GM12878 (cell line): ENCODE measurements at regions not wholly inside any gene's neighbourhood (a gene's known extent, or its start where the extent isn't known, plus 50 kb on each side); places are given as distances from the start of the nearest gene placed in this dataset.

Experiments
- ATAC-seq: fragments of 200-7000 bp; cut with Tn5 transposase; 3 replicates; pipeline ENCODE4 v1.9.1; 2020; ENCODE audit warnings: mild to moderate bottlenecking, moderate library complexity
- BruUV-seq: library from RNA; stranded (reverse); fragments of 400-500 nt; replicated peaks from 2 replicates; lab custom pipeline; 2021; lab: Mats Ljungman, UMichigan
- CTCF ChIA-PET: fragments of 300-600 bp; sonication (Branson Sonifier 250); formaldehyde crosslinking; extraction: SDS; loops from one replicate; lab custom pipeline; 2021; ENCODE audit warnings: inconsistent platforms; lab: Yijun Ruan, JAX
- POLR2A ChIA-PET: fragments of 350-600 bp; formaldehyde crosslinking; extraction: SDS; loops from one replicate; lab custom pipeline; 2021; ENCODE audit warnings: inconsistent platforms; lab: Charles Lee
- RAD21 ChIA-PET: fragments of 300-600 bp; sonication (Branson Sonifier 250); formaldehyde crosslinking; loops from one replicate; lab custom pipeline; 2023; ENCODE audit warnings: antibody characterized with exemption; ENCODE audit not compliant: unreplicated experiment; lab: Charles Lee
- SMC1A ChIA-PET: fragments of 300-600 bp; sonication (Branson Sonifier 250); formaldehyde crosslinking; loops from one replicate; lab custom pipeline; 2023; ENCODE audit not compliant: unreplicated experiment, uncharacterized antibody; lab: Charles Lee
- DNase-seq: peaks from one replicate; pipeline ENCODE4 v3.0.0-alpha.2; 2011; ENCODE audit warnings: low read depth, low spot score
- FAIRE-seq: peaks from 3 replicates; lab custom pipeline; 2011; peaks lifted over from hg19 to GRCh38; lab: Jason Lieb, UNC
- H2AFZ ChIP-seq: 2 replicates; pipeline ENCODE4 v1.6.0; 2011; ENCODE audit warnings: low read depth, low read length, control low read depth; ENCODE audit not compliant: control insufficient read depth
- H3K27ac ChIP-seq: 2 replicates; pipeline ENCODE4 v1.5.1; 2011; ENCODE audit warnings: control low read depth; ENCODE audit not compliant: control insufficient read depth, insufficient read depth
- H3K27me3 ChIP-seq, 2 experiments: replicated peaks in 1 of 2; 2 replicates each; pipeline versions ENCODE4 v1.6.0 to v1.6.1; 2011; ENCODE audit warnings: low read length in 1 of 2; ENCODE audit not compliant: control insufficient read depth in 2 of 2, insufficient read depth in 2 of 2
- H3K36me3 ChIP-seq, 2 experiments: 2 replicates each; pipeline ENCODE4 v1.5.1; 2011; ENCODE audit warnings: low read length in 1 of 2; ENCODE audit not compliant: control insufficient read depth in 2 of 2, insufficient read depth in 2 of 2
- H3K4me1 ChIP-seq: 2 replicates; pipeline ENCODE4 v1.6.1; 2011; ENCODE audit warnings: mild to moderate bottlenecking, low read length, moderate library complexity, mixed read lengths; ENCODE audit not compliant: control insufficient read depth, insufficient read depth
- H3K4me2 ChIP-seq: 2 replicates; pipeline ENCODE4 v1.6.0; 2011; ENCODE audit warnings: control low read depth; ENCODE audit not compliant: control insufficient read depth, insufficient read depth
- H3K4me3 ChIP-seq: fragments of 200-600 bp; sonication (generic); 2 replicates; pipeline ENCODE4 v1.5.1; 2016
- H3K79me2 ChIP-seq: 2 replicates; pipeline ENCODE4 v1.6.0; 2011; ENCODE audit warnings: low read length; ENCODE audit not compliant: control insufficient read depth, insufficient read depth
- H3K9ac ChIP-seq: 2 replicates; pipeline ENCODE4 v1.8.0; 2011; ENCODE audit warnings: low read length, control low read depth, mixed read lengths; ENCODE audit not compliant: control insufficient read depth, insufficient read depth
- H3K9me3 ChIP-seq: replicated peaks from 3 replicates; pipeline ENCODE4 v1.5.1; 2011; ENCODE audit warnings: mild to moderate bottlenecking, low read length; ENCODE audit not compliant: control insufficient read depth, insufficient read depth
- H4K20me1 ChIP-seq: 2 replicates; pipeline ENCODE4 v1.6.0; 2011; ENCODE audit not compliant: control insufficient read depth, insufficient read depth
- HDGF ChIP-seq: fragments of 450-650 bp; IDR thresholded peaks from 2 replicates; pipeline ENCODE4 v1.6.1; 2016; ENCODE audit warnings: antibody characterized with exemption
- JUNB ChIP-seq: IDR thresholded peaks from 2 replicates; pipeline ENCODE4 v1.6.1; 2016; ENCODE audit warnings: antibody characterized with exemption, mild to moderate bottlenecking
- PAX8 ChIP-seq: fragments of 450-650 bp; IDR thresholded peaks from 2 replicates; pipeline ENCODE4 v1.6.1; 2017; ENCODE audit warnings: mild to moderate bottlenecking, moderate library complexity
- POLR2AphosphoS2 ChIP-seq: IDR thresholded peaks from 2 replicates; pipeline ENCODE4 v1.6.1; 2011; ENCODE audit warnings: low read depth, mild to moderate bottlenecking, low read length, improper control_type of control experiment, moderate library complexity
- RCOR1 ChIP-seq: conservative IDR thresholded peaks from 2 replicates; pipeline ENCODE4 v1.6.1; 2012; ENCODE audit warnings: low read depth, low read length, improper control_type of control experiment
- SMAD5 ChIP-seq: IDR thresholded peaks from 2 replicates; pipeline ENCODE4 v1.6.1; 2016; ENCODE audit warnings: antibody characterized with exemption, low read depth
- SREBF2 ChIP-seq: IDR thresholded peaks from 2 replicates; pipeline ENCODE4 v1.6.1; 2012; ENCODE audit warnings: mild to moderate bottlenecking, low read length
- SRF ChIP-seq, 2 experiments: IDR thresholded peaks; 2 replicates each; pipeline ENCODE4 v1.6.1; 2011; ENCODE audit warnings: low read depth in 2 of 2, low read length in 2 of 2, mild to moderate bottlenecking in 1 of 2, moderate library complexity in 1 of 2
- WGBS: methylation state at CpG from one replicate; pipeline ENCODE4 v1.1.6; 2016; ENCODE audit warnings: low lambda C conversion rate; ENCODE audit not compliant: insufficient replicate concordance, insufficient coverage; ENCODE audit errors: missing lambda C conversion rate; 5-methylcytosine and 5-hydroxymethylcytosine counted together
- in situ Hi-C: fragments of 300-500 bp; cut with MboI; formaldehyde crosslinking; loops from 9 replicates; pipeline ENCODE4 v1.14.3; 2018; ENCODE audit warnings: mixed read lengths
- intact Hi-C: fragments of 100-400 bp; cut with micrococcal nuclease; formaldehyde crosslinking; loops from one replicate; pipeline ENCODE4 v1.14.2; 2022; ENCODE audit not compliant: unreplicated experiment
- TF ChIP-seq, protein P1 (sequence below): IDR thresholded peaks from 2 replicates; pipeline ENCODE4 v1.6.1; 2012; ENCODE audit warnings: improper control_type of control experiment, low read depth, low read length; ENCODE audit not compliant: insufficient replicate concordance
- TF ChIP-seq, protein P2 (sequence below): IDR thresholded peaks from 2 replicates; pipeline ENCODE4 v1.6.1; 2011; ENCODE audit warnings: borderline replicate concordance, low read depth, mild to moderate bottlenecking, moderate library complexity, low read length; ENCODE audit not compliant: insufficient read depth, poor library complexity, severe bottlenecking
- TF ChIP-seq, protein P3 (sequence below): fragments of 450-650 bp; IDR thresholded peaks from 2 replicates; pipeline ENCODE4 v1.6.1; 2017; ENCODE audit warnings: low read depth, mild to moderate bottlenecking, moderate library complexity
- TF ChIP-seq, protein P4 (sequence below): fragments of 450-650 bp; IDR thresholded peaks from 2 replicates; pipeline ENCODE4 v1.6.1; 2017; ENCODE audit warnings: borderline replicate concordance

DNA sequence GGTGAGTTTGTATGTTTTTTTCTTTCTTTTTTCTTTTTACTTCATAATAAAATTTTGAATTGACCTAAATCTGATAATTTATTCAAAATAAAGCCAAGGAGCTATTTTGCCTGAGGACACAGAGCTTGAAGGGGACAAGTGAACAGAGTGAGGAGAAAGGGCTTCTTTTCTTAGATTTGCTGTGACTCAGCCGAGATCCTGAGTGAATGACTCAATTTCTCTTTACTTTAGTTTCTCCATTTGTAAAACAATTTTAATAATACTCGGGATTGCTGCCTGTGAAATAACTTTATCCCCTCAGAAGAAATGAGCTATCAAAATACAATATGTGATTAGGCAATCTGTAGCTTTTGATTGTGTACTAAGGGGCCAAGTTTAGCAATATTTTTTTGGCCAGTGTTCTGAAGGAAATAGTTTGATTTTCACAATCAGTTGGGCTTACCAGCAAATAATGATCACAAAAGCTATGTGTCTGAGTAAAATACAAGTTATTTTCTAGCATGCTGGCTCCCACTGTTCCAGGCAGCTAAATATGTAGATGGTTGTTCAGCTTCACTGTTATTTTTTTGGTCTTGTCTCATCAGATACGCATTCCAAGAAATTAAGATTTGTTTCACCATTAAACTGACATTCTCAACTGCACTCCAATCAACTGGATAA, 437.5 kb downstream of the FGF9 start (continued):
- no peak for TF ChIP-seq SREBF2
- TF ChIP-seq, protein P1, sequence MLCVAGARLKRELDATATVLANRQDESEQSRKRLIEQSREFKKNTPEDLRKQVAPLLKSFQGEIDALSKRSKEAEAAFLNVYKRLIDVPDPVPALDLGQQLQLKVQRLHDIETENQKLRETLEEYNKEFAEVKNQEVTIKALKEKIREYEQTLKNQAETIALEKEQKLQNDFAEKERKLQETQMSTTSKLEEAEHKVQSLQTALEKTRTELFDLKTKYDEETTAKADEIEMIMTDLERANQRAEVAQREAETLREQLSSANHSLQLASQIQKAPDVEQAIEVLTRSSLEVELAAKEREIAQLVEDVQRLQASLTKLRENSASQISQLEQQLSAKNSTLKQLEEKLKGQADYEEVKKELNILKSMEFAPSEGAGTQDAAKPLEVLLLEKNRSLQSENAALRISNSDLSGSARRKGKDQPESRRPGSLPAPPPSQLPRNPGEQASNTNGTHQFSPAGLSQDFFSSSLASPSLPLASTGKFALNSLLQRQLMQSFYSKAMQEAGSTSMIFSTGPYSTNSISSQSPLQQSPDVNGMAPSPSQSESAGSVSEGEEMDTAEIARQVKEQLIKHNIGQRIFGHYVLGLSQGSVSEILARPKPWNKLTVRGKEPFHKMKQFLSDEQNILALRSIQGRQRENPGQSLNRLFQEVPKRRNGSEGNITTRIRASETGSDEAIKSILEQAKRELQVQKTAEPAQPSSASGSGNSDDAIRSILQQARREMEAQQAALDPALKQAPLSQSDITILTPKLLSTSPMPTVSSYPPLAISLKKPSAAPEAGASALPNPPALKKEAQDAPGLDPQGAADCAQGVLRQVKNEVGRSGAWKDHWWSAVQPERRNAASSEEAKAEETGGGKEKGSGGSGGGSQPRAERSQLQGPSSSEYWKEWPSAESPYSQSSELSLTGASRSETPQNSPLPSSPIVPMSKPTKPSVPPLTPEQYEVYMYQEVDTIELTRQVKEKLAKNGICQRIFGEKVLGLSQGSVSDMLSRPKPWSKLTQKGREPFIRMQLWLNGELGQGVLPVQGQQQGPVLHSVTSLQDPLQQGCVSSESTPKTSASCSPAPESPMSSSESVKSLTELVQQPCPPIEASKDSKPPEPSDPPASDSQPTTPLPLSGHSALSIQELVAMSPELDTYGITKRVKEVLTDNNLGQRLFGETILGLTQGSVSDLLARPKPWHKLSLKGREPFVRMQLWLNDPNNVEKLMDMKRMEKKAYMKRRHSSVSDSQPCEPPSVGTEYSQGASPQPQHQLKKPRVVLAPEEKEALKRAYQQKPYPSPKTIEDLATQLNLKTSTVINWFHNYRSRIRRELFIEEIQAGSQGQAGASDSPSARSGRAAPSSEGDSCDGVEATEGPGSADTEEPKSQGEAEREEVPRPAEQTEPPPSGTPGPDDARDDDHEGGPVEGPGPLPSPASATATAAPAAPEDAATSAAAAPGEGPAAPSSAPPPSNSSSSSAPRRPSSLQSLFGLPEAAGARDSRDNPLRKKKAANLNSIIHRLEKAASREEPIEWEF, result no peak
- no peak for TF ChIP-seq POLR2AphosphoS2

DNA sequence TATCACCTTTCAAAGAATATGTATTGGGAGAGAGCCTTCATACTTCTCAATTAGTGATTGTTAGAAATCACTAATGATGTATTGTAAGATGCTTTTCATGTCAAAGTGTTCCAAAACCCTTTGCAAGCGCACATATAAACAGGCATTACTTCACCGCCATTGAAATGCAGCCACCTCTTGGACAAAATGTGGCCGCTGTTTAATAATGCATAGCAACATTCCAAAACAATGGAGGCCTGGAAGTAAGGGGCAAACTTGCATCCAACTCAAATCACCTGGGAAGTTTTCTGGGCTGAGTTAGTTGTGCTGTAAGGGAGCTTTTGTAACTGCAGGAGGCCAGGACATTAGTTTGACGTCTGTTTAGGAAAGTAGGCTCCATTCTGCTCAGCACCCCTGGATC, 438.1 kb downstream of the FGF9 start:
- BruUV-seq, result no TSS peak
- H3K9me3 ChIP-seq, result peaks cover 6% of the 10 kb centered on the region; the same call in 2 of the 3 replicates
- no peak for ATAC-seq
- no peak for FAIRE-seq
- POLR2A ChIA-PET, result no interaction called here
- CTCF ChIA-PET, result interaction anchor here (0.6 to 1.1 kb wide), 2 partner anchors 10 to 195 kb away, joined by 3 read pairs; no protein-coding TSS in a partner anchor
- no peak overlapping the region for H2AFZ ChIP-seq
- intact Hi-C loops (no loop called here), in situ Hi-C loops (no loop called here)
- H3K79me2 ChIP-seq, result no peaks in the 10 kb centered on the region
- H3K27ac ChIP-seq, result no peak overlapping the region
- no peaks in the 10 kb centered on the region for H3K27me3 ChIP-seq
- H3K36me3 ChIP-seq, result no peaks in the 10 kb centered on the region
- 96% methylated on average over 4 of the region's 4 CpGs for WGBS
- SMC1A ChIA-PET, result interaction anchor here (1.5 to 2.2 kb wide), 5 partner anchors 10 to 49 kb away, joined by 3 to 7 read pairs (median 5); no protein-coding TSS in a partner anchor
- no peak overlapping the region for H3K4me3 ChIP-seq
- no peak overlapping the region for H3K4me2 ChIP-seq
- peaks cover 6% of the 10 kb centered on the region; the same call in 1 of the 2 replicates for H3K4me1 ChIP-seq
- H3K9ac ChIP-seq, result no peak overlapping the region
- DNase-seq, result no peak
- H4K20me1 ChIP-seq, result no peaks in the 10 kb centered on the region
- RAD21 ChIA-PET, result interaction anchor here (0.9 kb wide), 1 partner anchor 39 kb away, joined by 3 read pairs; no protein-coding TSS in a partner anchor
- TF ChIP-seq PAX8 (no peak), SRF (IDR thresholded peaks at IDR 0.05; ENCODE audit: low read depth in 2 of 2, low read length in 2 of 2) (no peak), HDGF (no peak), SMAD5 (no peak), RCOR1 (no peak), JUNB (no peak)
- TF ChIP-seq, protein P2, sequence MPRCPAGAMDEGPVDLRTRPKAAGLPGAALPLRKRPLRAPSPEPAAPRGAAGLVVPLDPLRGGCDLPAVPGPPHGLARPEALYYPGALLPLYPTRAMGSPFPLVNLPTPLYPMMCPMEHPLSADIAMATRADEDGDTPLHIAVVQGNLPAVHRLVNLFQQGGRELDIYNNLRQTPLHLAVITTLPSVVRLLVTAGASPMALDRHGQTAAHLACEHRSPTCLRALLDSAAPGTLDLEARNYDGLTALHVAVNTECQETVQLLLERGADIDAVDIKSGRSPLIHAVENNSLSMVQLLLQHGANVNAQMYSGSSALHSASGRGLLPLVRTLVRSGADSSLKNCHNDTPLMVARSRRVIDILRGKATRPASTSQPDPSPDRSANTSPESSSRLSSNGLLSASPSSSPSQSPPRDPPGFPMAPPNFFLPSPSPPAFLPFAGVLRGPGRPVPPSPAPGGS, result no peak
- TF ChIP-seq, protein P3, sequence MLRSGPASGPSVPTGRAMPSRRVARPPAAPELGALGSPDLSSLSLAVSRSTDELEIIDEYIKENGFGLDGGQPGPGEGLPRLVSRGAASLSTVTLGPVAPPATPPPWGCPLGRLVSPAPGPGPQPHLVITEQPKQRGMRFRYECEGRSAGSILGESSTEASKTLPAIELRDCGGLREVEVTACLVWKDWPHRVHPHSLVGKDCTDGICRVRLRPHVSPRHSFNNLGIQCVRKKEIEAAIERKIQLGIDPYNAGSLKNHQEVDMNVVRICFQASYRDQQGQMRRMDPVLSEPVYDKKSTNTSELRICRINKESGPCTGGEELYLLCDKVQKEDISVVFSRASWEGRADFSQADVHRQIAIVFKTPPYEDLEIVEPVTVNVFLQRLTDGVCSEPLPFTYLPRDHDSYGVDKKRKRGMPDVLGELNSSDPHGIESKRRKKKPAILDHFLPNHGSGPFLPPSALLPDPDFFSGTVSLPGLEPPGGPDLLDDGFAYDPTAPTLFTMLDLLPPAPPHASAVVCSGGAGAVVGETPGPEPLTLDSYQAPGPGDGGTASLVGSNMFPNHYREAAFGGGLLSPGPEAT, result no peak
- TF ChIP-seq, protein P4, sequence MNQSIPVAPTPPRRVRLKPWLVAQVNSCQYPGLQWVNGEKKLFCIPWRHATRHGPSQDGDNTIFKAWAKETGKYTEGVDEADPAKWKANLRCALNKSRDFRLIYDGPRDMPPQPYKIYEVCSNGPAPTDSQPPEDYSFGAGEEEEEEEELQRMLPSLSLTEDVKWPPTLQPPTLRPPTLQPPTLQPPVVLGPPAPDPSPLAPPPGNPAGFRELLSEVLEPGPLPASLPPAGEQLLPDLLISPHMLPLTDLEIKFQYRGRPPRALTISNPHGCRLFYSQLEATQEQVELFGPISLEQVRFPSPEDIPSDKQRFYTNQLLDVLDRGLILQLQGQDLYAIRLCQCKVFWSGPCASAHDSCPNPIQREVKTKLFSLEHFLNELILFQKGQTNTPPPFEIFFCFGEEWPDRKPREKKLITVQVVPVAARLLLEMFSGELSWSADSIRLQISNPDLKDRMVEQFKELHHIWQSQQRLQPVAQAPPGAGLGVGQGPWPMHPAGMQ, result no peak
